ENCODE measurements at regions not wholly inside any gene's neighbourhood (a gene's known extent, or its start where the extent isn't known, plus 50 kb on each side); places are given as distances from the start of the nearest gene placed in this dataset.

DNA sequence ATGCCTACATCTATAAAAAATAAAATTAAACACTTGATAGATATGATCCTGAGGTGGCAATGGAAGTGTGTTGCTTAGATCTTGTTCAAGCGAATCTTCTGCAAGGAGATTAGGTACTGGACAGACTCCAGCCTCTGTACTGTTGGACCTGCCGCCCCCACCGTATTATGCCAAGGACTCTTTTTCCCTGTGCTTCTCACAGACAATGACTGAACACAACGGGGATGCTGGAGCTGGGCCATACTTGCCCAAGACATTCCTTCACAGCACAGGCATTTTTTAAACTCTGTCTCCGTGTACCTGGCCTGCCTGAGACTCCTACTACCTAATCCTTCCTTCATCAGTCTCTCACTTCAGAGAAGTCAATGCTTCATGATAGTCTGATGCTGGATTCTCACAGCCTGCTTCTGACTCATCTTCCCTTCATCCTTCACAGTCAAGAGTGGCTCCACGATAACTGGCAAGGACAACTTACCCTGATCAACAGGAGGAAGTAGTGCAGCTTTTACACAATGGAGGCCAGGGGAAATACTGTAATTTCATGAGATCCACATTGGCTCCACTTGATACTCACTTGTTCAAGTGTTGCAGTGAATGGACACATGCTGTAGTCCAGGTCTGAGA lies 754.6 kb upstream of the AGA start:
- intact Hi-C loops (cut with micrococcal nuclease; ENCODE audit: unreplicated experiment) = no loop called here
- CTCF ChIA-PET = no interaction called here

More for the DNA sequence above, 754.6 kb upstream of the AGA start:
- FAIRE-seq (no peak), DNase-seq (ENCODE audit: low read depth, low spot score) (no peak), ATAC-seq (no peak)
- no peak overlapping the region for H3K4me3 ChIP-seq
- no peaks in the 10 kb centered on the region for H3K4me1 ChIP-seq (ENCODE audit: control insufficient read depth, insufficient read depth, low read length)
- no peaks in the 10 kb centered on the region for H4K20me1 ChIP-seq (ENCODE audit: control insufficient read depth, insufficient read depth)
- ChIA-PET POLR2A (no interaction called here), SMC1A (ENCODE audit: uncharacterized antibody, unreplicated experiment) (no interaction called here), RAD21 (ENCODE audit: unreplicated experiment) (no interaction called here)
- H3K4me2 ChIP-seq (ENCODE audit: control insufficient read depth, insufficient read depth) = no peak overlapping the region
- no peaks in the 10 kb centered on the region for H3K36me3 ChIP-seq (ENCODE audit: control insufficient read depth in 2 of 2, insufficient read depth in 2 of 2, low read length in 1 of 2)
- no TSS peak for BruUV-seq (replicated peaks)
- in situ Hi-C loops (cut with MboI) = no loop called here
- H3K9ac ChIP-seq (ENCODE audit: control insufficient read depth, insufficient read depth, low read length) = no peak overlapping the region
- WGBS (ENCODE audit: insufficient coverage, insufficient replicate concordance, low lambda C conversion rate, missing lambda C conversion rate) = 18% methylated on average over 6 of the region's 6 CpGs
- no peak for TF ChIP-seq STAT1 (conservative IDR thresholded peaks at IDR 0.05)
- no peak for TF ChIP-seq EP300 (IDR thresholded peaks at IDR 0.05; ENCODE audit: borderline replicate concordance in 1 of 2, control insufficient read depth in 1 of 2, low read depth in 2 of 2, low read length in 2 of 2)
- no peak for TF ChIP-seq RFX5 (IDR thresholded peaks at IDR 0.05; ENCODE audit: low read depth, low read length)
- TF ChIP-seq ETV6 (conservative IDR thresholded peaks at IDR 0.05 in 1 of 2, IDR thresholded peaks at IDR 0.05 in 1 of 2; ENCODE audit: borderline replicate concordance in 1 of 2, low read depth in 1 of 2) = no peak
- no peak for TF ChIP-seq CBFB (IDR thresholded peaks at IDR 0.05; ENCODE audit: low read depth)
- no peak for TF ChIP-seq NFYA (IDR thresholded peaks at IDR 0.05; ENCODE audit: borderline replicate concordance, low read depth, low read length)
- no peak for TF ChIP-seq KLF5 (IDR thresholded peaks at IDR 0.05; ENCODE audit: partially characterized antibody)
- TF ChIP-seq ZNF622 (IDR thresholded peaks at IDR 0.05) = no peak
- no peak for TF ChIP-seq HDGF (IDR thresholded peaks at IDR 0.05)
- TF ChIP-seq, protein P1, sequence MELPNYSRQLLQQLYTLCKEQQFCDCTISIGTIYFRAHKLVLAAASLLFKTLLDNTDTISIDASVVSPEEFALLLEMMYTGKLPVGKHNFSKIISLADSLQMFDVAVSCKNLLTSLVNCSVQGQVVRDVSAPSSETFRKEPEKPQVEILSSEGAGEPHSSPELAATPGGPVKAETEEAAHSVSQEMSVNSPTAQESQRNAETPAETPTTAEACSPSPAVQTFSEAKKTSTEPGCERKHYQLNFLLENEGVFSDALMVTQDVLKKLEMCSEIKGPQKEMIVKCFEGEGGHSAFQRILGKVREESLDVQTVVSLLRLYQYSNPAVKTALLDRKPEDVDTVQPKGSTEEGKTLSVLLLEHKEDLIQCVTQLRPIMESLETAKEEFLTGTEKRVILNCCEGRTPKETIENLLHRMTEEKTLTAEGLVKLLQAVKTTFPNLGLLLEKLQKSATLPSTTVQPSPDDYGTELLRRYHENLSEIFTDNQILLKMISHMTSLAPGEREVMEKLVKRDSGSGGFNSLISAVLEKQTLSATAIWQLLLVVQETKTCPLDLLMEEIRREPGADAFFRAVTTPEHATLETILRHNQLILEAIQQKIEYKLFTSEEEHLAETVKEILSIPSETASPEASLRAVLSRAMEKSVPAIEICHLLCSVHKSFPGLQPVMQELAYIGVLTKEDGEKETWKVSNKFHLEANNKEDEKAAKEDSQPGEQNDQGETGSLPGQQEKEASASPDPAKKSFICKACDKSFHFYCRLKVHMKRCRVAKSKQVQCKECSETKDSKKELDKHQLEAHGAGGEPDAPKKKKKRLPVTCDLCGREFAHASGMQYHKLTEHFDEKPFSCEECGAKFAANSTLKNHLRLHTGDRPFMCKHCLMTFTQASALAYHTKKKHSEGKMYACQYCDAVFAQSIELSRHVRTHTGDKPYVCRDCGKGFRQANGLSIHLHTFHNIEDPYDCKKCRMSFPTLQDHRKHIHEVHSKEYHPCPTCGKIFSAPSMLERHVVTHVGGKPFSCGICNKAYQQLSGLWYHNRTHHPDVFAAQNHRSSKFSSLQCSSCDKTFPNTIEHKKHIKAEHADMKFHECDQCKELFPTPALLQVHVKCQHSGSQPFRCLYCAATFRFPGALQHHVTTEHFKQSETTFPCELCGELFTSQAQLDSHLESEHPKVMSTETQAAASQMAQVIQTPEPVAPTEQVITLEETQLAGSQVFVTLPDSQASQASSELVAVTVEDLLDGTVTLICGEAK (IDR thresholded peaks at IDR 0.05; ENCODE audit: borderline replicate concordance) = no peak
- no peak for TF ChIP-seq SMAD1 (IDR thresholded peaks at IDR 0.05; ENCODE audit: low read depth, partially characterized antibody)
- TF ChIP-seq, protein P2, sequence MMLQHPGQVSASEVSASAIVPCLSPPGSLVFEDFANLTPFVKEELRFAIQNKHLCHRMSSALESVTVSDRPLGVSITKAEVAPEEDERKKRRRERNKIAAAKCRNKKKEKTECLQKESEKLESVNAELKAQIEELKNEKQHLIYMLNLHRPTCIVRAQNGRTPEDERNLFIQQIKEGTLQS (IDR thresholded peaks at IDR 0.05; ENCODE audit: borderline replicate concordance, extremely low read depth, low read depth, low read length) = no peak
- TF ChIP-seq ZNF274 (IDR thresholded peaks at IDR 0.05; ENCODE audit: insufficient read depth, insufficient read length) = no peak
- no peak for TF ChIP-seq RELA (IDR thresholded peaks at IDR 0.05; ENCODE audit: borderline replicate concordance, partially characterized antibody)
- TF ChIP-seq TCF12 (IDR thresholded peaks at IDR 0.05; ENCODE audit: low read depth, low read length) = no peak
- no peak for TF ChIP-seq MYC (IDR thresholded peaks at IDR 0.05; ENCODE audit: insufficient read depth, insufficient read length, insufficient replicate concordance, low read length, severe bottlenecking)
- no peak overlapping the region for H3K27ac ChIP-seq (ENCODE audit: control insufficient read depth, insufficient read depth)
- no peaks in the 10 kb centered on the region for H3K79me2 ChIP-seq (ENCODE audit: control insufficient read depth, insufficient read depth, low read length)
- H2AFZ ChIP-seq (ENCODE audit: control insufficient read depth, low read depth, low read length) = no peak overlapping the region
- no peaks in the 10 kb centered on the region for H3K27me3 ChIP-seq (replicated peaks in 1 of 2; ENCODE audit: control insufficient read depth in 2 of 2, insufficient read depth in 2 of 2, low read length in 1 of 2)
- no peaks in the 10 kb centered on the region for H3K9me3 ChIP-seq (replicated peaks; ENCODE audit: control insufficient read depth, insufficient read depth, low read length)

All from GM12878 (cell line).